ENCODE measurements at regions not wholly inside any gene's neighbourhood (a gene's known extent, or its start where the extent isn't known, plus 50 kb on each side); places are given as distances from the start of the nearest gene placed in this dataset.

DNA sequence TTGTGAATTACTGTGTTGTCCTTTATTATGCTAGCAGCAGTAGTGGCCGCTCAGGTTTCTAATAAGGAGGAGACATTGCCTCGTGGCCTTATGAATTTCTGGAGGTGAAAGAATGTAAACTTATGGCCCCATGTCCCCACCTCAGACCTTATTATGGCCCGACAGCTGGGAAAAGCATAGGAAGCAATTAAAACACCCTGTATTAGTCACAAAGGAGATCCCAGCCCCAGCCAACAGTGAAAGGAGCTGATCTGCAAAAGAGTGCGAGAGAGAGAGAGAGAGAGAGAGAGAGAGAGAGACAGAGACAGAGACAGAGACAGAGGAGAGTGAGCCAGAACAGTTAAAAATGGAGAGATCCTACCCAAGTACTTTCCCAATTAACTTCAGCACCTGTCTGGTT is 269.3 kb downstream of the DMRT2 start:
- POLR2A ChIA-PET, result no interaction called here
- Histone ChIP-seq H3K4me1 (ENCODE audit: control extremely low read depth in 1 of 4, control insufficient read depth in 4 of 4, insufficient read depth in 4 of 4, low read length in 3 of 4) (no peaks in the 10 kb centered on the region), H3K27ac (ENCODE audit: insufficient read depth in 1 of 2, low read depth in 1 of 2, low read length in 2 of 2, poor library complexity in 1 of 2, severe bottlenecking in 2 of 2) (no peak overlapping the region), H3K27me3 (replicated peaks in 2 of 5; ENCODE audit: control insufficient read depth in 4 of 5, insufficient read depth in 5 of 5, low read length in 4 of 5) (peaks cover 0 to 5% (median 0%) of the 10 kb centered on the region in 5 experiments), H3K9me3 (ENCODE audit: control extremely low read depth in 1 of 5, control insufficient read depth in 4 of 5, insufficient read depth in 2 of 5, low read depth in 1 of 5, low read length in 4 of 5) (peaks cover 0 to 3% (median 0%) of the 10 kb centered on the region in 5 experiments), H3K36me3 (ENCODE audit: control insufficient read depth in 4 of 4, insufficient read depth in 4 of 4, low read length in 3 of 4) (no peaks in the 10 kb centered on the region), H3K4me3 (ENCODE audit: control insufficient read depth in 1 of 7, extremely low read depth in 1 of 7, insufficient read depth in 4 of 7, low read depth in 2 of 7, low read length in 6 of 7) (no peak overlapping the region)
- CTCF ChIA-PET, result no interaction called here
- no peak for DNase-seq
- WGBS (ENCODE audit: insufficient coverage), result 90% methylated on average over 2 of the region's 4 CpGs

DNA sequence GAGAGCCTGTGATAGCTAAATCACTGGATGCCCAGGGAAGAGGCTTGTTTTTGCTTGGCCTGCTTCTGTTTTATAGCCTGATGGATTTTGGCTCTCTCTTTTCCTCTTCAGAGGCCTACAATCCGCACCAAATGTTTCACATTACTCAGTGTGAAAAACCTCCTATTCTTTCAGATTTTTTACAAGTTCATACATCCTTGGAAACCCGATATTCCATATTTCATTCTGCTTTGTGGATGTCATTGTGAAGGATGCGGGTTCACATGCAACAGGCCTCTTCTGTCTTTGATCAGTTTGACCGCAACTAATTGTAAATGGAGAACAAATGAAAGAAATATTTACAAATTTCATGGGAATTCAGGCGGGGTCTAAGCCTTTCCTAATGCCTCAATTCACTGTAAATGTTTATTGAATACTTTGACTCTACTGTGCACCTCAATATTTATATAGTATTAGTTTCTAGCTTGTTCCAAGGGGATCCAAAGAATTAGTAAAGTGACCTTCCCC is 269.9 kb downstream of the DMRT2 start:
- ChIA-PET POLR2A (no interaction called here), CTCF (no interaction called here)
- Histone ChIP-seq H3K27ac (ENCODE audit: insufficient read depth in 1 of 2, low read depth in 1 of 2, low read length in 2 of 2, poor library complexity in 1 of 2, severe bottlenecking in 2 of 2) (no peak overlapping the region), H3K4me1 (ENCODE audit: control extremely low read depth in 1 of 4, control insufficient read depth in 4 of 4, insufficient read depth in 4 of 4, low read length in 3 of 4) (no peaks in the 10 kb centered on the region), H3K27me3 (replicated peaks in 2 of 5; ENCODE audit: control insufficient read depth in 4 of 5, insufficient read depth in 5 of 5, low read length in 4 of 5) (peaks cover 0 to 5% (median 0%) of the 10 kb centered on the region in 5 experiments), H3K36me3 (ENCODE audit: control insufficient read depth in 4 of 4, insufficient read depth in 4 of 4, low read length in 3 of 4) (no peaks in the 10 kb centered on the region), H3K9me3 (ENCODE audit: control extremely low read depth in 1 of 5, control insufficient read depth in 4 of 5, insufficient read depth in 2 of 5, low read depth in 1 of 5, low read length in 4 of 5) (peaks cover 0 to 3% (median 0%) of the 10 kb centered on the region in 5 experiments), H3K4me3 (ENCODE audit: control insufficient read depth in 1 of 7, extremely low read depth in 1 of 7, insufficient read depth in 4 of 7, low read depth in 2 of 7, low read length in 6 of 7) (no peak overlapping the region)
- WGBS (ENCODE audit: insufficient coverage), result 88% methylated on average over 2 of the region's 5 CpGs
- DNase-seq, result no peak

DNA sequence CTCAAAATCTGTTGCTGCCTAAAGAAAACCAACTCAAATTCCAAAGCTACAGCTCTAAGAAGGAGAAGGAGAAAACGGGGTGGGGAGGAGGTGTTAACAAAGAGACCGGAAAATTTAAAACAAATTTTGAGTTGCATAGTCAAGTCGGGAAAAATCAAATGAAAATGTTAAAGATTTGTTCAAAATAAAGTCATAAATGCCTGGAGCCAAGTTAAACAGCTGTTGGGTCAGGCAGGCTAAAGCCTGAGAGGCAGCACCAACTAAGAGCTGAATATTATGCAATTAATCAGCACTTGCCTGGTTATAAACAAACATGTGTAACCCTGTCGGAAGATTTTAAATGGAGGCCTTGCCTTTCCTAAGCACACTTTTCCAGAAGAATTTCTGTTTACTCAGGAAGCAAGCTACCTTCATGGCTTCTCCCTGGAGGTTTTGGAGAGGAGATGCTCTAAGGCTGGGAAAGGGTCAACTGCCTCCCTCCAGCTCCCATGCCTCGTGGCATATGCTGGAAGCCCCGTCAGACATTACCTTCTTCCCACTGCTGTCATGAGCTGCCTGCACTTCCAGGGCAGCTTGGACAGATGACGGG is 270.5 kb downstream of the DMRT2 start:
- POLR2A ChIA-PET, result no interaction called here
- 87% methylated on average over 4 of the region's 7 CpGs for WGBS (ENCODE audit: insufficient coverage)
- no peak overlapping the region for H3K27ac ChIP-seq (ENCODE audit: insufficient read depth in 1 of 2, low read depth in 1 of 2, low read length in 2 of 2, poor library complexity in 1 of 2, severe bottlenecking in 2 of 2)

DNA sequence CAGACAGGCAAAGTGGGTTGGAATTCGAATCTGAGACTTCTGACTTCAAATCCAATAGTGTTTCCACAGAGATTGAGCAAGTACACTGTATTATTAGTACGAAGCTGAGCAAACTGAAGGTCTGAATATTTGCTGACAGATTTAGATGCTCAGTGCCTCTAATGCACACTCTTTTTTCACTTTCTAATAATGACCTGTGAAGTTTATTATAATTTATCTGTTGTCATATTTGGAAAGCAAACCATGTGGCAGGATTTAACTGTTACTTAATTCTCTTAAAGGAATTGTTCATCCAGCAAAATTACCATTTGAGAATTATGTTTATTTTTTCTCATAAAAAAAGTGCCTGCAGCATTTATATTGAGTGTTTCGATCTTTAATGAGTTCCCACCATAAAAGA is 277.3 kb downstream of the DMRT2 start:
- no peaks in the 10 kb centered on the region for H3K36me3 ChIP-seq (ENCODE audit: control insufficient read depth in 4 of 4, insufficient read depth in 4 of 4, low read length in 3 of 4)
- no CpG with 5 or more reads among the region's 3 CpGs for WGBS (ENCODE audit: insufficient coverage)
- H3K9me3 ChIP-seq (ENCODE audit: control extremely low read depth in 1 of 5, control insufficient read depth in 4 of 5, insufficient read depth in 2 of 5, low read depth in 1 of 5, low read length in 4 of 5), result peaks cover 0 to 3% (median 0%) of the 10 kb centered on the region in 5 experiments
- ChIA-PET CTCF (no interaction called here), POLR2A (no interaction called here)
- no peak overlapping the region for H3K27ac ChIP-seq (ENCODE audit: insufficient read depth in 1 of 2, low read depth in 1 of 2, low read length in 2 of 2, poor library complexity in 1 of 2, severe bottlenecking in 2 of 2)
- no peak for DNase-seq
- H3K4me3 ChIP-seq (ENCODE audit: control insufficient read depth in 1 of 7, extremely low read depth in 1 of 7, insufficient read depth in 4 of 7, low read depth in 2 of 7, low read length in 6 of 7), result no peak overlapping the region
- H3K27me3 ChIP-seq (replicated peaks in 2 of 5; ENCODE audit: control insufficient read depth in 4 of 5, insufficient read depth in 5 of 5, low read length in 4 of 5), result no peaks in the 10 kb centered on the region
- H3K4me1 ChIP-seq (ENCODE audit: control extremely low read depth in 1 of 4, control insufficient read depth in 4 of 4, insufficient read depth in 4 of 4, low read length in 3 of 4), result no peaks in the 10 kb centered on the region

More for the DNA sequence above, 270.5 kb downstream of the DMRT2 start:
- peaks cover 0 to 5% (median 0%) of the 10 kb centered on the region in 5 experiments for H3K27me3 ChIP-seq (replicated peaks in 2 of 5; ENCODE audit: control insufficient read depth in 4 of 5, insufficient read depth in 5 of 5, low read length in 4 of 5)
- no peak for DNase-seq
- H3K36me3 ChIP-seq (ENCODE audit: control insufficient read depth in 4 of 4, insufficient read depth in 4 of 4, low read length in 3 of 4), result no peaks in the 10 kb centered on the region
- peaks cover 0 to 1% (median 0%) of the 10 kb centered on the region in 5 experiments for H3K9me3 ChIP-seq (ENCODE audit: control extremely low read depth in 1 of 5, control insufficient read depth in 4 of 5, insufficient read depth in 2 of 5, low read depth in 1 of 5, low read length in 4 of 5)
- CTCF ChIA-PET, result no interaction called here
- H3K4me1 ChIP-seq (ENCODE audit: control extremely low read depth in 1 of 4, control insufficient read depth in 4 of 4, insufficient read depth in 4 of 4, low read length in 3 of 4), result no peaks in the 10 kb centered on the region
- no peak overlapping the region for H3K4me3 ChIP-seq (ENCODE audit: control insufficient read depth in 1 of 7, extremely low read depth in 1 of 7, insufficient read depth in 4 of 7, low read depth in 2 of 7, low read length in 6 of 7)

DNA sequence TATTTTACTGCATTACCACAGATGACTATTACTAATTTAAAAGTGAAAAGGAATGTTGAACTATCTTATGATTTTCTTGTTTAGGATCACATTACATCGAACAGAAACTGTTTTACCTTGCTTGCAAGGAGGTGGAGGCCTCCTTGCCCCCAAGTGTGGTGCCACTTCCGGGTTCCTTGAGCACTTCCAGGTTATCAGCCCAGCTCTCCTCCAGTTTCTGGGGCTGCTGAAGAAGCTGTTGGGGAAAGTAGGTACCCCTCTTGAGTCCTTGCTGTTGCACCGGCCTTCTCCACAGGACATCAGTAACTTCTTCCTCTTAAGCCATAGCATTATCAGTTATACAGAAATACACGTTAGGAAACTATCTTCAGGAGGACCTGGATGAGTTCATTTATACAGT is 278.2 kb downstream of the DMRT2 start:
- 100% methylated on average over 2 of the region's 4 CpGs for WGBS (ENCODE audit: insufficient coverage)
- Histone ChIP-seq H3K9me3 (ENCODE audit: control extremely low read depth in 1 of 5, control insufficient read depth in 4 of 5, insufficient read depth in 2 of 5, low read depth in 1 of 5, low read length in 4 of 5) (peaks cover 0 to 3% (median 0%) of the 10 kb centered on the region in 5 experiments), H3K4me1 (ENCODE audit: control extremely low read depth in 1 of 4, control insufficient read depth in 4 of 4, insufficient read depth in 4 of 4, low read length in 3 of 4) (no peaks in the 10 kb centered on the region), H3K4me3 (ENCODE audit: control insufficient read depth in 1 of 7, extremely low read depth in 1 of 7, insufficient read depth in 4 of 7, low read depth in 2 of 7, low read length in 6 of 7) (no peak overlapping the region), H3K27me3 (replicated peaks in 2 of 5; ENCODE audit: control insufficient read depth in 4 of 5, insufficient read depth in 5 of 5, low read length in 4 of 5) (no peaks in the 10 kb centered on the region), H3K36me3 (ENCODE audit: control insufficient read depth in 4 of 4, insufficient read depth in 4 of 4, low read length in 3 of 4) (no peaks in the 10 kb centered on the region), H3K27ac (ENCODE audit: insufficient read depth in 1 of 2, low read depth in 1 of 2, low read length in 2 of 2, poor library complexity in 1 of 2, severe bottlenecking in 2 of 2) (no peak overlapping the region)
- DNase-seq, result no peak
- ChIA-PET POLR2A (no interaction called here), CTCF (no interaction called here)

DNA sequence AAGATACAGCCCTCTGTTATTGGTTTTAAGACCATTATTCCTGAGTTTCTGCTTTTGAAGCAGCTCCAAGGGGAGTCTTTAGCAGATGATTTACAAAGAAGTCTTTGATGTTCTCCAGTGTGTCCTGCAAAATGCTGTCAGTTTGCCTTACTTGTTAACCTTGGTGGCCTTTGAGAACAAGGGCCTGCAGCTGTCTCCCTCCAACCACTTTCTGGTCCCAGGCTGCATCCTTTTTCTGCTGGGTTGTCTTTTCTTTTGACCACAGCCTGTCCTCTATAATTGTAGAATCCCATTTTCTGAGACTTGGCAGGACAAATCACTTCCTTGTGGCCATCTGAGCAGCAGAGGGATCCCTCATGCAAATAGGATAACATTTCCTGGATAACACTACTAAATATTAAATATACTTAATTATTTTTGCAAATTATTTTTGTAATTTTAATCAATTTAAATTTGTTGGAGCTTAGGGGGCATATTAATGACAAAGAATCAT is 281.4 kb downstream of the DMRT2 start:
- CTCF ChIA-PET, result no interaction called here
- H3K27me3 ChIP-seq (replicated peaks in 2 of 5; ENCODE audit: control insufficient read depth in 4 of 5, insufficient read depth in 5 of 5, low read length in 4 of 5), result no peaks in the 10 kb centered on the region
- H3K36me3 ChIP-seq (ENCODE audit: control insufficient read depth in 4 of 4, insufficient read depth in 4 of 4, low read length in 3 of 4), result no peaks in the 10 kb centered on the region

DNA sequence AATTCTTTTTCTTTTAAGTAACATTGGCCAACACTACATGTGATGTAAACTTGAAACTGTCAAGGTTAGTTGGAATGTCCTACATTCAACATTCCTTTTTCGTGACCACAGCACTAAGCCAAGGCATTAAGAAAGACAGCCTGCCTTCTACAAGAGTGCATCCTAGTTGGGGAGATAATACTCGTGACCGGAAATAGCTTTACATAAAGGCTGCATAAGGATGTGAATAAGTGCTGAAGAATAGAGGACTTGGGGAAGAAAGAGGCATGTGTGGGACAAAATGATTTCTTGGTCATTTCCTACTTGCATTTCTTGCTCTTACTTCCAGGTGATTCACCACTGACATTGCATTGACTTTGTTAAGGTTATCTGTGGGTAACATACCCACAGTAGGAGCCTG is 282.0 kb downstream of the DMRT2 start:
- 97% methylated on average over 3 of the region's 3 CpGs for WGBS (ENCODE audit: insufficient coverage)
- ChIA-PET POLR2A (no interaction called here), CTCF (no interaction called here)

More for the DNA sequence above, 281.4 kb downstream of the DMRT2 start:
- POLR2A ChIA-PET, result no interaction called here
- no peaks in the 10 kb centered on the region for H3K4me1 ChIP-seq (ENCODE audit: control extremely low read depth in 1 of 4, control insufficient read depth in 4 of 4, insufficient read depth in 4 of 4, low read length in 3 of 4)
- no peak for DNase-seq
- H3K27ac ChIP-seq (ENCODE audit: insufficient read depth in 1 of 2, low read depth in 1 of 2, low read length in 2 of 2, poor library complexity in 1 of 2, severe bottlenecking in 2 of 2), result no peak overlapping the region
- H3K9me3 ChIP-seq (ENCODE audit: control extremely low read depth in 1 of 5, control insufficient read depth in 4 of 5, insufficient read depth in 2 of 5, low read depth in 1 of 5, low read length in 4 of 5), result peaks cover 0 to 3% (median 0%) of the 10 kb centered on the region in 5 experiments
- no peak overlapping the region for H3K4me3 ChIP-seq (ENCODE audit: control insufficient read depth in 1 of 7, extremely low read depth in 1 of 7, insufficient read depth in 4 of 7, low read depth in 2 of 7, low read length in 6 of 7)

More for the DNA sequence above, 282.0 kb downstream of the DMRT2 start:
- no peak for DNase-seq
- Histone ChIP-seq H3K4me3 (ENCODE audit: control insufficient read depth in 1 of 7, extremely low read depth in 1 of 7, insufficient read depth in 4 of 7, low read depth in 2 of 7, low read length in 6 of 7) (no peak overlapping the region), H3K27me3 (replicated peaks in 2 of 5; ENCODE audit: control insufficient read depth in 4 of 5, insufficient read depth in 5 of 5, low read length in 4 of 5) (no peaks in the 10 kb centered on the region), H3K36me3 (ENCODE audit: control insufficient read depth in 4 of 4, insufficient read depth in 4 of 4, low read length in 3 of 4) (no peaks in the 10 kb centered on the region), H3K27ac (ENCODE audit: insufficient read depth in 1 of 2, low read depth in 1 of 2, low read length in 2 of 2, poor library complexity in 1 of 2, severe bottlenecking in 2 of 2) (no peak overlapping the region), H3K4me1 (ENCODE audit: control extremely low read depth in 1 of 4, control insufficient read depth in 4 of 4, insufficient read depth in 4 of 4, low read length in 3 of 4) (no peaks in the 10 kb centered on the region), H3K9me3 (ENCODE audit: control extremely low read depth in 1 of 5, control insufficient read depth in 4 of 5, insufficient read depth in 2 of 5, low read depth in 1 of 5, low read length in 4 of 5) (peaks cover 0 to 3% (median 0%) of the 10 kb centered on the region in 5 experiments)

Data from common myeloid progenitor, CD34-positive (primary cell).